OCI-LY1 (cell line): ENCODE measurements at regions not wholly inside any gene's neighbourhood (a gene's known extent, or its start where the extent isn't known, plus 50 kb on each side); places are given as distances from the start of the nearest gene placed in this dataset.

Experiments used
- EZH2 ChIP-seq: fragments of 200-600 bp; sonication (generic), shearing (Covaris generic); IDR thresholded peaks from 2 replicates; pipeline ENCODE4 v1.8.0; 2017; ENCODE audit warnings: borderline replicate concordance, mixed run types, mild to moderate bottlenecking, antibody characterized with exemption, low read length, moderate library complexity, mixed read lengths
- TF ChIP-seq, protein P1 (sequence below): fragments of 200-600 bp; sonication (generic), shearing (Covaris generic); IDR thresholded peaks from 2 replicates; pipeline ENCODE4 v1.5.1; 2017; ENCODE audit warnings: mild to moderate bottlenecking, antibody characterized with exemption, low read length, moderate library complexity, mixed read lengths

DNA sequence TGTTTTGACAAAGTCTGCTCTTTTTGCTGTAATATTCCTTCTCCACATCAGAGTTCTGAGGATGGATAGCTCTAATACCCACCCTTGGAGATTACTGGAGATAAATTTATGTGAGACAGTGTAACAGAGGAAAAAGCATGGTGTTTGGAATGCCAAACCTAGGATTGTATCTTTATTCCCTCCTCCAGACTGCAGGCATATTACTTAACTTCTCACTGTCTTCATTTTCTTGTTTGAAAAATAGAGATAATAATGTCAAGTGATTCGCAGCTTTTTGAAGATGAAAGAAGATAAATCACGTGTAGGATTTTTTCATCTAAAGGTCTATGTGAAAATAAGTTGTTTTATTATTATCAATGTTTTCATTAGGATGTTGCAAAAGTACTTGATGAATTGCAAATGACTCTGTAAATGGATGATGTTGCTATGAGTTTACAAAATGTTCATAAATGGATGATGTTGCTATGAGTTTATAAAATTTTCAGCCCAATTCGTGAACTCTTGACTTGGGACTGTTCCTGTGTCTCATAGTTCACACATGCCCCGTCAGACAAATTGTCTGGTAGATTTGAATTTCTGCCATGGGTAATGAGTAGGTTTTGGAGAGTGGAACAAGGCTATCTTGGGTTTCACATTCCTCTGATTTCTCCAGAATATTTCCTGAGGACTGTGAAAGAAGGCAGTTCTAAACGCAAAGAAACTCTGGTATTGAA lies 113.1 kb upstream of the IGFBP3 start:
- TF ChIP-seq, protein P1, sequence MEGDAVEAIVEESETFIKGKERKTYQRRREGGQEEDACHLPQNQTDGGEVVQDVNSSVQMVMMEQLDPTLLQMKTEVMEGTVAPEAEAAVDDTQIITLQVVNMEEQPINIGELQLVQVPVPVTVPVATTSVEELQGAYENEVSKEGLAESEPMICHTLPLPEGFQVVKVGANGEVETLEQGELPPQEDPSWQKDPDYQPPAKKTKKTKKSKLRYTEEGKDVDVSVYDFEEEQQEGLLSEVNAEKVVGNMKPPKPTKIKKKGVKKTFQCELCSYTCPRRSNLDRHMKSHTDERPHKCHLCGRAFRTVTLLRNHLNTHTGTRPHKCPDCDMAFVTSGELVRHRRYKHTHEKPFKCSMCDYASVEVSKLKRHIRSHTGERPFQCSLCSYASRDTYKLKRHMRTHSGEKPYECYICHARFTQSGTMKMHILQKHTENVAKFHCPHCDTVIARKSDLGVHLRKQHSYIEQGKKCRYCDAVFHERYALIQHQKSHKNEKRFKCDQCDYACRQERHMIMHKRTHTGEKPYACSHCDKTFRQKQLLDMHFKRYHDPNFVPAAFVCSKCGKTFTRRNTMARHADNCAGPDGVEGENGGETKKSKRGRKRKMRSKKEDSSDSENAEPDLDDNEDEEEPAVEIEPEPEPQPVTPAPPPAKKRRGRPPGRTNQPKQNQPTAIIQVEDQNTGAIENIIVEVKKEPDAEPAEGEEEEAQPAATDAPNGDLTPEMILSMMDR, result no peak
- TF ChIP-seq EZH2, result no peak
